B cell (primary cell): ENCODE measurements at regions not wholly inside any gene's neighbourhood (a gene's known extent, or its start where the extent isn't known, plus 50 kb on each side); places are given as distances from the start of the nearest gene placed in this dataset. TPM values are rescaled to one million over a fixed set of nuclear protein-coding genes. Genes with fewer than 3 reads are reported as not detected.

Experiments used
- ATAC-seq: fragments of 200-7000 bp; cut with Tn5 transposase; one replicate; pipeline ENCODE4 v1.10.0; 2021; ENCODE audit warnings: low read depth, mild to moderate bottlenecking, moderate number of reproducible peaks, moderate library complexity
- CTCF ChIA-PET: fragments of 350-600 bp; sonication (Branson Sonifier 250); formaldehyde crosslinking; loops from one replicate; lab custom pipeline; 2021; ENCODE audit warnings: antibody characterized with exemption, inconsistent platforms; lab: Charles Lee
- POLR2A ChIA-PET: fragments of 350-600 bp; sonication (Branson Sonifier 250); formaldehyde crosslinking; loops from one replicate; lab custom pipeline; 2021; ENCODE audit warnings: antibody characterized with exemption; lab: Charles Lee
- DNase-seq: peaks from one replicate; pipeline ENCODE4 v3.0.0; 2013
- H2AFZ ChIP-seq: 2 replicates; pipeline ENCODE4 v1.6.1; 2012; ENCODE audit warnings: mild to moderate bottlenecking, low read depth, low read length; ENCODE audit not compliant: insufficient read depth, poor library complexity, severe bottlenecking
- H3K27ac ChIP-seq, 2 donors: 1 replicate in 1 of 2; 2 replicates in 1 of 2; pipeline ENCODE4 v1.5.1; 2012 to 2013; ENCODE audit warnings: low read length in 2 of 2, mild to moderate bottlenecking in 2 of 2, moderate library complexity in 1 of 2
- H3K27me3 ChIP-seq, 4 experiments: fragments of 200-600 bp in 1 of 4; sonication (generic) in 1 of 4; replicated peaks in 1 of 4; 1 replicate in 2 of 4; 2 replicates in 2 of 4; pipeline versions ENCODE4 v1.6.1 to v1.7.0; 2013 to 2016; ENCODE audit warnings: low read length in 3 of 4, mild to moderate bottlenecking in 2 of 4, mixed read lengths in 1 of 4, moderate library complexity in 1 of 4; ENCODE audit not compliant: insufficient read depth in 4 of 4, control insufficient read depth in 3 of 4; ENCODE audit errors: control extremely low read depth in 1 of 4
- H3K36me3 ChIP-seq, 2 experiments: replicated peaks in 1 of 2; 1 replicate in 1 of 2; 2 replicates in 1 of 2; pipeline versions ENCODE4 v1.6.1 to v1.7.1; 2013; ENCODE audit warnings: low read length in 1 of 2; ENCODE audit not compliant: insufficient read depth in 2 of 2, control insufficient read depth in 1 of 2; ENCODE audit errors: control extremely low read depth in 1 of 2, extremely low read depth in 1 of 2
- H3K4me1 ChIP-seq, 2 donors: fragments of 200-600 bp in 1 of 2; sonication (generic) in 1 of 2; 1 replicate in 1 of 2; 2 replicates in 1 of 2; pipeline versions ENCODE4 v1.5.1 to v1.6.1; 2013 to 2017; ENCODE audit warnings: low read length in 2 of 2; ENCODE audit not compliant: control insufficient read depth in 2 of 2, insufficient read depth in 2 of 2
- H3K4me2 ChIP-seq: replicated peaks from 2 replicates; pipeline ENCODE3; 2012; ENCODE audit warnings: mild to moderate bottlenecking, low read depth, low read length; ENCODE audit not compliant: poor library complexity, severe bottlenecking
- H3K4me3 ChIP-seq, 5 experiments: fragments of 200-600 bp in 1 of 5; sonication (generic) in 1 of 5; 1 replicate in 3 of 5; 2 replicates in 2 of 5; pipeline versions ENCODE4 v1.5.1 to v1.7.0; 2011 to 2016; ENCODE audit warnings: low read length in 4 of 5, mild to moderate bottlenecking in 4 of 5, low read depth in 2 of 5, control low read depth in 1 of 5, moderate library complexity in 1 of 5; ENCODE audit not compliant: insufficient read depth in 1 of 5; ENCODE audit errors: control extremely low read depth in 1 of 5, extremely low read depth in 1 of 5
- H3K79me2 ChIP-seq: fragments of 200-600 bp; sonication (generic); one replicate; pipeline ENCODE4 v1.6.0; 2016; ENCODE audit warnings: low read length; ENCODE audit not compliant: control insufficient read depth, insufficient read depth
- H3K9ac ChIP-seq: fragments of 200-600 bp; sonication (generic); 2 replicates; pipeline ENCODE4 v1.6.1; 2017; ENCODE audit warnings: mild to moderate bottlenecking, low read length, moderate library complexity
- H3K9me3 ChIP-seq, 3 donors: one replicate each; pipeline versions ENCODE4 v1.6.1 to v1.7.1; 2013; ENCODE audit warnings: low read length in 2 of 3; ENCODE audit not compliant: control insufficient read depth in 2 of 3, insufficient read depth in 1 of 3; ENCODE audit errors: control extremely low read depth in 1 of 3
- H4K20me1 ChIP-seq: 2 replicates; pipeline ENCODE4 v1.6.0; 2012; ENCODE audit warnings: mild to moderate bottlenecking, low read length; ENCODE audit not compliant: insufficient read depth, control insufficient read depth, poor library complexity, severe bottlenecking
- H3K27ac Mint-ChIP-seq: one replicate; pipeline ENCODE4 v1.8.0; 2021; ENCODE audit warnings: mixed read lengths
- H3K27me3 Mint-ChIP-seq: one replicate; pipeline ENCODE4 v1.8.0; 2021; ENCODE audit warnings: mixed read lengths
- H3K4me1 Mint-ChIP-seq: one replicate; pipeline ENCODE4 v1.8.0; 2021; ENCODE audit warnings: mixed read lengths
- H3K4me3 Mint-ChIP-seq: one replicate; pipeline ENCODE4 v1.8.0; 2021; ENCODE audit warnings: mixed read lengths
- H3K9me3 Mint-ChIP-seq: one replicate; pipeline ENCODE4 v1.8.0; 2022; ENCODE audit warnings: mixed read lengths; ENCODE audit not compliant: insufficient read depth
- CTCF ChIP-seq: fragments of 200-600 bp; IDR thresholded peaks from one replicate; pipeline ENCODE4 v1.8.0; 2022; ENCODE audit warnings: antibody characterized with exemption, mild to moderate bottlenecking
- EZH2 ChIP-seq: IDR thresholded peaks from 2 replicates; pipeline ENCODE4 v1.6.1; 2012; ENCODE audit warnings: borderline replicate concordance, low read depth, mild to moderate bottlenecking, moderate library complexity, low read length; ENCODE audit not compliant: insufficient read depth, poor library complexity, severe bottlenecking
- WGBS: methylation state at CpG from one replicate; pipeline ENCODE4 v1.1.5; 2013; ENCODE audit warnings: missing lambda C conversion rate; ENCODE audit not compliant: insufficient coverage; 5-methylcytosine and 5-hydroxymethylcytosine counted together
- intact Hi-C: fragments of 100-400 bp; cut with micrococcal nuclease; formaldehyde crosslinking; loops from one replicate; pipeline ENCODE4 v1.10.0; 2022
- small RNA-seq: library from RNA; depleted of rRNA; stranded (forward); fragments of <200 nt; gene quantifications from one replicate; pipeline ENCODE3, GENCODE V24; 2012; ENCODE audit warnings: low replicate concordance, low read depth; ENCODE audit not compliant: insufficient read length

DNA sequence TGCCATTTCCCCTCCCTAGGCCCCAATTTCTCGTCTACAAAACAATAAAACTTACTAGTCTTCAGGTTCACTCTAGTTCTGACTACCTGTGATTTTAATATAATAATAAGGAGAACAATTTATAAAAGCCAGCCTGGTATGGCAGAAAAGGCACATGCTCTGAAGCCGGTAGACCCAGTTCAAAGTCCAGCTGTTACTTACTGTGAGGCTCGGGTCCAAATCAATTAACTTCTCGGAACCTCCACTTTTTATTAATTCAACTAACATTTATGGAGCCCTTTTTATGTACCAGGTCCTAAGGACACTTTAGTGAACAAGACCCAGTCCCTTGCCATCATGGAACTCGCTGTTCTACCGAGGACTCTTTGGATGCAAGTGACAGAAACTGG lies 53.8 kb upstream of the SMAD3 start:
- WGBS: 88% methylated on average over 5 of the region's 6 CpGs
- Histone ChIP-seq H3K9ac (no peak overlapping the region), H3K4me2 (no peak overlapping the region), H2AFZ (no peak overlapping the region), H4K20me1 (no peaks in the 10 kb centered on the region), H3K36me3 (no peaks in the 10 kb centered on the region), H3K27ac (no peak overlapping the region), H3K9me3 (no peaks in the 10 kb centered on the region), H3K27me3 (no peaks in the 10 kb centered on the region), H3K4me1 (no peaks in the 10 kb centered on the region), H3K4me3 (no peak overlapping the region), H3K79me2 (no peaks in the 10 kb centered on the region)
- H3K27me3 Mint-ChIP-seq: peaks cover 13% of the 10 kb centered on the region
- POLR2A ChIA-PET: no interaction called here
- H3K4me3 Mint-ChIP-seq: no peak overlapping the region
- intact Hi-C loops: no loop called here
- no peaks in the 10 kb centered on the region for H3K9me3 Mint-ChIP-seq
- no peak overlapping the region for H3K27ac Mint-ChIP-seq
- DNase-seq (no peak), ATAC-seq (no peak)
- H3K4me1 Mint-ChIP-seq: no peaks in the 10 kb centered on the region
- no peak for TF ChIP-seq CTCF
- no peak for TF ChIP-seq EZH2
- CTCF ChIA-PET: no interaction called here

GRCh38 chr15:67013696-67014095 lies 51.7 kb upstream of the SMAD3 start:
- H3K4me1 Mint-ChIP-seq: peaks cover 4% of the 10 kb centered on the region
- Histone ChIP-seq H4K20me1 (no peaks in the 10 kb centered on the region), H3K4me3 (no peak overlapping the region), H2AFZ (no peak overlapping the region), H3K27ac (no peak overlapping the region), H3K9me3 (no peaks in the 10 kb centered on the region), H3K27me3 (no peaks in the 10 kb centered on the region), H3K4me1 (no peaks in the 10 kb centered on the region), H3K36me3 (no peaks in the 10 kb centered on the region), H3K9ac (no peak overlapping the region), H3K79me2 (no peaks in the 10 kb centered on the region), H3K4me2 (no peak overlapping the region)
- CTCF ChIA-PET: interaction anchor here (1.0 kb wide), 1 partner anchor 18 kb away, joined by 3 read pairs; no protein-coding TSS in a partner anchor
- no peak for DNase-seq
- WGBS: 56% methylated on average over 9 of the region's 11 CpGs
- no peak for ATAC-seq
- TF ChIP-seq CTCF (no peak), EZH2 (no peak)
- H3K4me3 Mint-ChIP-seq: no peak overlapping the region
- POLR2A ChIA-PET: no interaction called here
- no peaks in the 10 kb centered on the region for H3K9me3 Mint-ChIP-seq
- no peak overlapping the region for H3K27ac Mint-ChIP-seq
- H3K27me3 Mint-ChIP-seq: no peaks in the 10 kb centered on the region
- intact Hi-C loops: no loop called here

Small RNAs in the stretch of these regions (small RNA-seq; reads per million reads assigned to genes)
- gene HMGN2P47: not detected
